ENCODE measurements at regions not wholly inside any gene's neighbourhood (a gene's known extent, or its start where the extent isn't known, plus 50 kb on each side); places are given as distances from the start of the nearest gene placed in this dataset.

DNA sequence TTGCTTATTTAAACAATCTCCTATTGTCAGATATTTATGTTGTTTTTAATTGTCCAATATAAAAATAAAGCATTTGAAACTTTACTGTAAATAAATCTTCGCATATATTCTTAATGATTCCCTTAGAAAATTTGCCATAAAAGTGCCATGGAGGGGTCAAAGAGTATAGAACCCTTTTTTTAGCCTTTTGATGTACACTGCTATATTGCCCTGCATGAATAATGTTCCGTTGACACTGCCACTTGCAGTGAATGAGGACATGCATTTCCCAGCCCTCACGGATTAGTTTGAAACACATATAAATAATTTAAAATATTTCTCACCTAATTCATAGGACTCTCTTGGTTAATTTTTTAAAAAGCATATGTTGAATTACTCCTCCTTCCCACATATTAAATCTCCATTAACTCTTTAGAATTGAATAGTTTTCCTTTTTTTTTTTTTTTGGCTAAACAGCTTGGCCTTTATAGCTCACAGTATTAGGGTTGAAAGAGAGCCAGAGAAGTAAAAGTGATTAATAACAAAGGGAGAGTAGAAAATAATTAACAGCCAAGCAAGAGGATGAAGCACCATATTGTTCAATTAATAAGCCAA is 129.8 kb upstream of the SGCD start:
- FAIRE-seq (no peak), DNase-seq (peak in 2 of 5 donors; percentile 22 to 72)
- Histone ChIP-seq H3K4me3 (ENCODE audit: low read length in 3 of 3) (no peak overlapping the region), H3K36me3 (ENCODE audit: control insufficient read depth in 2 of 3, insufficient read depth in 3 of 3, low read length in 3 of 3) (no peaks in the 10 kb centered on the region), H3K4me1 (ENCODE audit: control insufficient read depth in 2 of 3, insufficient read depth in 2 of 3, low read depth in 1 of 3, low read length in 3 of 3) (no peaks in the 10 kb centered on the region), H3K9ac (ENCODE audit: low read length in 3 of 3) (no peak overlapping the region), H3K27me3 (ENCODE audit: control insufficient read depth, insufficient read depth, low read length) (no peaks in the 10 kb centered on the region), H3K27ac (ENCODE audit: low read depth in 2 of 2, low read length in 2 of 2) (no peak overlapping the region), H3K9me3 (ENCODE audit: control insufficient read depth in 2 of 3, insufficient read depth in 1 of 3, low read length in 3 of 3) (no peaks in the 10 kb centered on the region)
- TF ChIP-seq, protein P1, sequence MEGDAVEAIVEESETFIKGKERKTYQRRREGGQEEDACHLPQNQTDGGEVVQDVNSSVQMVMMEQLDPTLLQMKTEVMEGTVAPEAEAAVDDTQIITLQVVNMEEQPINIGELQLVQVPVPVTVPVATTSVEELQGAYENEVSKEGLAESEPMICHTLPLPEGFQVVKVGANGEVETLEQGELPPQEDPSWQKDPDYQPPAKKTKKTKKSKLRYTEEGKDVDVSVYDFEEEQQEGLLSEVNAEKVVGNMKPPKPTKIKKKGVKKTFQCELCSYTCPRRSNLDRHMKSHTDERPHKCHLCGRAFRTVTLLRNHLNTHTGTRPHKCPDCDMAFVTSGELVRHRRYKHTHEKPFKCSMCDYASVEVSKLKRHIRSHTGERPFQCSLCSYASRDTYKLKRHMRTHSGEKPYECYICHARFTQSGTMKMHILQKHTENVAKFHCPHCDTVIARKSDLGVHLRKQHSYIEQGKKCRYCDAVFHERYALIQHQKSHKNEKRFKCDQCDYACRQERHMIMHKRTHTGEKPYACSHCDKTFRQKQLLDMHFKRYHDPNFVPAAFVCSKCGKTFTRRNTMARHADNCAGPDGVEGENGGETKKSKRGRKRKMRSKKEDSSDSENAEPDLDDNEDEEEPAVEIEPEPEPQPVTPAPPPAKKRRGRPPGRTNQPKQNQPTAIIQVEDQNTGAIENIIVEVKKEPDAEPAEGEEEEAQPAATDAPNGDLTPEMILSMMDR (IDR thresholded peaks at IDR 0.05; ENCODE audit: borderline replicate concordance, extremely low read depth, insufficient read depth) = no peak
- intact Hi-C loops (cut with DNase I) = no loop called here

DNA sequence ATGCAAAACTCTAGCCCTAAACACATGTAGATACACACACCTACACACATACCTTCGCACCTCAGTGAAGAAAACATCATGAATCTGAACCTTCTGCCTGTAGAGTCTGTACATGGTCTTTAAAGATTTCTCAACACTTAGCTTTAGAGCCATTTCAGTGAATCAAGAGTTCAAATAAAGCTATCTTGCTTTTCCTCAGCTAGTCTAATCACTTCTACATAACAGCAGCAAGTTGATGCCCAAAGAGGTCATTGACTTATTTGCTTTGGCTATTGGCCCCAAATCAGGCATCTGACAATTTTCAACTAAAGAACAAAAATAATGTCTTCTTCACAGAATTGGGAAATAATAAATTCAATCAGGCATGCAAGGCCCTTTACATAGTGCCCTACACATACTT is 127.9 kb upstream of the SGCD start:
- intact Hi-C loops (cut with DNase I) = no loop called here
- no peaks in the 10 kb centered on the region for H3K27me3 ChIP-seq (ENCODE audit: control insufficient read depth, insufficient read depth, low read length)
- TF ChIP-seq, protein P1 (IDR thresholded peaks at IDR 0.05; ENCODE audit: borderline replicate concordance, extremely low read depth, insufficient read depth) = no peak
- no peaks in the 10 kb centered on the region for H3K9me3 ChIP-seq (ENCODE audit: control insufficient read depth in 2 of 3, insufficient read depth in 1 of 3, low read length in 3 of 3)
- FAIRE-seq (no peak), DNase-seq (no peak)
- no peak overlapping the region for H3K27ac ChIP-seq (ENCODE audit: low read depth in 2 of 2, low read length in 2 of 2)
- H3K36me3 ChIP-seq (ENCODE audit: control insufficient read depth in 2 of 3, insufficient read depth in 3 of 3, low read length in 3 of 3) = no peaks in the 10 kb centered on the region
- H3K4me1 ChIP-seq (ENCODE audit: control insufficient read depth in 2 of 3, insufficient read depth in 2 of 3, low read depth in 1 of 3, low read length in 3 of 3) = no peaks in the 10 kb centered on the region
- H3K9ac ChIP-seq (ENCODE audit: low read length in 3 of 3) = no peak overlapping the region
- no peak overlapping the region for H3K4me3 ChIP-seq (ENCODE audit: low read length in 3 of 3)

DNA sequence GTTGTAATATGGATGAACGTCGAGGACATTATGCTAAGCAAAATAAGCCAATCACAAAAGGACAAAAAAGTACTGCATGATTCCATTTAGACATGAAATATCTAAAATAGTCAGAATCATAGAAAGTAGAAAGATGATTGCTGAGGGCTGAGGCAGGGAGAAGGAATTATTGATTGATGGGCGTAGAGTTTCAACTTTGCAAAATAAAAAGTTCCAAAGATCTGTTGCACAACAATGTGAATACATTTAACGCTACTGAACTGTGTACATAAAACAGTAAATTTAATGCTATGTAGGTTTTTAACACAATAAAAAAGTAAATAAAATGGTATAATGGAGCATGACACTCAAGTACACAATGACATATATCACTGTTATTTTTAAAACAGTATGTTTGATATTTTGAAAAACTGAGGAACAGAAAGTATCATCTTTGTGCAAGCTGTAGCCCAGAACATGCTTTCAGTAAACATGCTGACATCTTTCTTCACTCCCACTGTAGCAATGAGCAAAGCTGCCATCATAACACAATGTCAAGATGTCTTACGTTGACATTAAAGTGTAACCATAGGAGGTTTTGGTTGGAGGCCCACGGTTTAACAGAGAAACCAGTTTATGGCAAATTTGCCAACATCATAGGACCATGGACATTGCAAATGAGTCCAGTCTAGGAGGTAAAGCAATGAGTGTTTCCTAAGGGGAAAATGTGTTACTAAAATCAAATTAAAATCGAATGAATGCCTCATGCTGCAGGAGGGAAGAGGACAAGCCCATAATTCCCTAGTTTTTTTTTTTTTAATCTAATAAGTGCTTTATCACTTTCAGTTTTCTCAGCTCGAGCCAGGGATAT is 125.8 kb upstream of the SGCD start:
- H3K36me3 ChIP-seq (ENCODE audit: control insufficient read depth in 2 of 3, insufficient read depth in 3 of 3, low read length in 3 of 3) = no peaks in the 10 kb centered on the region
- H3K27ac ChIP-seq (ENCODE audit: low read depth in 2 of 2, low read length in 2 of 2) = no peak overlapping the region
- H3K9ac ChIP-seq (ENCODE audit: low read length in 3 of 3) = no peak overlapping the region
- no peaks in the 10 kb centered on the region for H3K9me3 ChIP-seq (ENCODE audit: control insufficient read depth in 2 of 3, insufficient read depth in 1 of 3, low read length in 3 of 3)
- FAIRE-seq = no peak
- H3K27me3 ChIP-seq (ENCODE audit: control insufficient read depth, insufficient read depth, low read length) = no peaks in the 10 kb centered on the region
- no peaks in the 10 kb centered on the region for H3K4me1 ChIP-seq (ENCODE audit: control insufficient read depth in 2 of 3, insufficient read depth in 2 of 3, low read depth in 1 of 3, low read length in 3 of 3)
- no peak for DNase-seq
- TF ChIP-seq, protein P1 (IDR thresholded peaks at IDR 0.05; ENCODE audit: borderline replicate concordance, extremely low read depth, insufficient read depth) = no peak
- no peak overlapping the region for H3K4me3 ChIP-seq (ENCODE audit: low read length in 3 of 3)
- intact Hi-C loops (cut with DNase I) = no loop called here

All from kidney (tissue), 13 donors.